Osteocyte (in vitro differentiated cells): ENCODE measurements at regions not wholly inside any gene's neighbourhood (a gene's known extent, or its start where the extent isn't known, plus 50 kb on each side); places are given as distances from the start of the nearest gene placed in this dataset.

Source experiments
- DNase-seq: peaks from one replicate; pipeline ENCODE4 v3.0.0; 2021; ENCODE audit warnings: mixed read lengths; ENCODE audit not compliant: unreplicated experiment; ENCODE audit errors: extremely low spot score
- H3K27ac Mint-ChIP-seq: one replicate; pipeline ENCODE4 v1.8.0; 2021; ENCODE audit warnings: mild to moderate bottlenecking, mixed read lengths; ENCODE audit not compliant: unreplicated experiment
- H3K27me3 Mint-ChIP-seq: one replicate; pipeline ENCODE4 v1.8.0; 2021; ENCODE audit warnings: mixed read lengths; ENCODE audit not compliant: unreplicated experiment
- H3K36me3 Mint-ChIP-seq: one replicate; pipeline ENCODE4 v1.8.0; 2021; ENCODE audit warnings: mixed read lengths; ENCODE audit not compliant: unreplicated experiment
- H3K4me1 Mint-ChIP-seq: one replicate; pipeline ENCODE4 v1.8.0; 2021; ENCODE audit warnings: mixed read lengths; ENCODE audit not compliant: unreplicated experiment
- H3K4me3 Mint-ChIP-seq: one replicate; pipeline ENCODE4 v1.8.0; 2021; ENCODE audit warnings: mild to moderate bottlenecking, moderate library complexity, mixed read lengths; ENCODE audit not compliant: unreplicated experiment
- H3K9me3 Mint-ChIP-seq: one replicate; pipeline ENCODE4 v1.8.0; 2021; ENCODE audit warnings: mixed read lengths; ENCODE audit not compliant: unreplicated experiment
- TF ChIP-seq, protein P1 (sequence below): fragments of 200-600 bp; sonication (generic); IDR thresholded peaks from 2 replicates; pipeline ENCODE4 v1.5.0; 2021; ENCODE audit warnings: antibody characterized with exemption, mild to moderate bottlenecking, moderate library complexity

DNA sequence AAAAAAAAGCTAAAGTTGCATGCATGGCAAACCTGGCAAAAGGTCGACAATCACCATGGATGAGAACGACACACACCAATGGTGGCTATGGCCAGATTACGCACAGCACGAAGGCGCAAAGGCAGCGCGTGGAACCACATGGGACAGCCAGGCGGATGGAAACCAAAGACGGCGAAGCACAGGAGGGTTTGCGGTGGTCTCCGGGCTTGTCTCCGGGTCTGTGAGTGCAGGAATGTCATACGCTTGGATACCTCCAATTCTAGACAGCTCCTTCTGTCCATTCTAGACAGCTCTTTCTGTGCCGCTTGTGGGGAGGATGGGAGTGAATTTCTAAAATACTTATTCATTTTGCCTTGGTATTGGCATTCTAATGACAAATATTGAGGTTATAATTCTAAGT lies 685.4 kb downstream of the BRD1 start:
- Mint-ChIP-seq H3K27ac (no peak overlapping the region), H3K27me3 (peaks cover 9% of the 10 kb centered on the region), H3K4me3 (no peak overlapping the region), H3K36me3 (no peaks in the 10 kb centered on the region), H3K9me3 (no peaks in the 10 kb centered on the region), H3K4me1 (no peaks in the 10 kb centered on the region)
- TF ChIP-seq, protein P1, sequence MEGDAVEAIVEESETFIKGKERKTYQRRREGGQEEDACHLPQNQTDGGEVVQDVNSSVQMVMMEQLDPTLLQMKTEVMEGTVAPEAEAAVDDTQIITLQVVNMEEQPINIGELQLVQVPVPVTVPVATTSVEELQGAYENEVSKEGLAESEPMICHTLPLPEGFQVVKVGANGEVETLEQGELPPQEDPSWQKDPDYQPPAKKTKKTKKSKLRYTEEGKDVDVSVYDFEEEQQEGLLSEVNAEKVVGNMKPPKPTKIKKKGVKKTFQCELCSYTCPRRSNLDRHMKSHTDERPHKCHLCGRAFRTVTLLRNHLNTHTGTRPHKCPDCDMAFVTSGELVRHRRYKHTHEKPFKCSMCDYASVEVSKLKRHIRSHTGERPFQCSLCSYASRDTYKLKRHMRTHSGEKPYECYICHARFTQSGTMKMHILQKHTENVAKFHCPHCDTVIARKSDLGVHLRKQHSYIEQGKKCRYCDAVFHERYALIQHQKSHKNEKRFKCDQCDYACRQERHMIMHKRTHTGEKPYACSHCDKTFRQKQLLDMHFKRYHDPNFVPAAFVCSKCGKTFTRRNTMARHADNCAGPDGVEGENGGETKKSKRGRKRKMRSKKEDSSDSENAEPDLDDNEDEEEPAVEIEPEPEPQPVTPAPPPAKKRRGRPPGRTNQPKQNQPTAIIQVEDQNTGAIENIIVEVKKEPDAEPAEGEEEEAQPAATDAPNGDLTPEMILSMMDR: no peak
- DNase-seq: no peak

DNA sequence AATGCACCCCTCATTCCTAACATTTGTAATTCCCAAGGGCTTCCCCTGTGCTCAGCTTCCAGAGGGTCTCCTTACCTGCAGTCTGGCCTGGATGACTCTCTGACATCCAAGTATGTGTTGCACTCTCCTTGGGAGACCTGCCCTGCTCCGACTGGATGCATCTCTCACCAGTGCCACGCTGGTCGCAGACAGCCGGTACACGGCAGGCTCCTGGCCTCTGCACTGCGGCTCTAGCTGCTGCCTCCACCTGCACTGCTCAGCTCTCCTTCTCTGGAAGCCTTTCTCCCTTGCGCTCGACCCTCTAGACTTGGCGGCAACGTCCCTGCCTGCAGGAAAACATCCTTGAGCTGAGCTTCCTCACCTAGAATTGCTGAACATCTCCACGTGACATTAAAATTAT lies 685.9 kb downstream of the BRD1 start:
- Mint-ChIP-seq H3K36me3 (no peaks in the 10 kb centered on the region), H3K4me3 (no peak overlapping the region), H3K27me3 (peaks cover 9% of the 10 kb centered on the region)

DNA sequence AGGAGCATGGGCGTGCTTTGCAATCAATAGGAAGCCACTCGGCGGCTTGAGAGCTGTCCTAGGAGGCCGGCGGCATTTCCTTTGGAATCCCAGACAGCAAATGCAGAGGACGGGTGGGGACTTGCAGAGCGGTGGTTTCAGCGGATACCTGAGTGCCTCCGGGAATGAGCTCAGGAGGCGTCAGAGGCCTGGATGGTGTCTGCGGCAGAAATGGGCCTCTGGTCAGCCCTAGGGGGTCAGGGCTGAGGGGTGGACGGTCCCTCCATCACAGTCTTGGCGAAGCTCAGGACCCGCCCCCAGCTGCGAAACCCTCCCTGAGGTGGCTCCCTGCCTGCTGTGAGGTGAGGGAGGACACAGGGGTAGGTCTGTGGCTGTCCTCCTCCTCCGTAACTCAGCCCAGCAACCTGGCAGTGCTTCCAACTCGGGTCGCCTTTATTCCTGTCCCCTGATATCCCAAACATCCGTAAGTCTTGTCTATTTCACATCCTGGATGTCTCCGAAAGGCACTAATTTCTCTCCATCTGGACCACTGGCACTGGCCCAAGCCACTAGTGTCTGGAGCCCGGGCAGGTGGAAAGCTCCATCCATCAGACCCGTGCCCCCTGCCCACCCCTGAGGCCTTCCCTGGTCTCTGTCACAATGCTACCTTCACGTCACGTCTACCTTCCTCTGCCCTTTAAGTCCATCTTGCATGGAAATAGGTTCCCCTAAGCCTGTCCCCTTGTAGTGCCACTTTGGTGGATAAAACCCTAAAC lies 686.6 kb downstream of the BRD1 start:
- no peak for DNase-seq
- no peaks in the 10 kb centered on the region for H3K4me1 Mint-ChIP-seq
- no peaks in the 10 kb centered on the region for H3K9me3 Mint-ChIP-seq
- H3K4me3 Mint-ChIP-seq: no peak overlapping the region
- no peak overlapping the region for H3K27ac Mint-ChIP-seq
- H3K27me3 Mint-ChIP-seq: peaks cover 9% of the 10 kb centered on the region
- H3K36me3 Mint-ChIP-seq: no peaks in the 10 kb centered on the region
- TF ChIP-seq, protein P1: no peak

More for the DNA sequence above, 685.9 kb downstream of the BRD1 start:
- Mint-ChIP-seq H3K9me3 (no peaks in the 10 kb centered on the region), H3K4me1 (no peaks in the 10 kb centered on the region), H3K27ac (no peak overlapping the region)
- no peak for DNase-seq
- TF ChIP-seq, protein P1: no peak

DNA sequence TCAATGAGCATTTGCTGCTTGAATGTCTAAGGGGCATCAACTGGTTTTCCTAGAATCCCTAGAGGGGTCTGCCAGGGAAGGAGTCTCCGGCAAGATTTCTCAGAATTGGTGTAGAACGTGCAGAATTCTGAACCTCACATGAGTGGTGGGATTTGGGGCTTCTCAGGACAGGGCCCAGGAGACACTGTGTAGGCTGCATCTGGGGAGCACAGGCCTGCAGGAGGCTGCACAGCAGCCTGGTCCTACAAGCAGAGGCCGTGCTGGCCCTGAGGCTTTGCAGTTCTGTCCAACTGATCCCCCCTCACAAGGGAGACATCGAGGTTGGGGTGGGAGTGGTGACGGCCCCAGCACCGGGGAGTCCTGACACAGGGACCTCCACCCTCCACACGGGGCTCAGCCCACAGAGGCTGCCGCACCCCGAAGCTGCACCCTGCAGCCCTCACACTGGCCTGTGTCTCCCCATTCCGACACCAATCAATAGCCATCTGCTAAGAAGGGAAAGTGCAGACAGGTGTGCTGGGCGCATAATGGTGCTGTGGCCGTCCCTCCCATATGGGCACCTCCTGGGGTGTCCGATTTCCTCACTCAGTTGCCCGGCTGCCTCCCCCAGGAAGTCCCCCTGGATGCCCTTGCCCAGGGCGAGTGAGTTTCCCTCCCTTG lies 688.1 kb downstream of the BRD1 start:
- H3K9me3 Mint-ChIP-seq: no peaks in the 10 kb centered on the region
- H3K27me3 Mint-ChIP-seq: peaks cover 3% of the 10 kb centered on the region
- TF ChIP-seq, protein P1: no peak
- no peak overlapping the region for H3K27ac Mint-ChIP-seq
- no peak for DNase-seq
- no peak overlapping the region for H3K4me3 Mint-ChIP-seq
- no peaks in the 10 kb centered on the region for H3K4me1 Mint-ChIP-seq
- H3K36me3 Mint-ChIP-seq: no peaks in the 10 kb centered on the region

DNA sequence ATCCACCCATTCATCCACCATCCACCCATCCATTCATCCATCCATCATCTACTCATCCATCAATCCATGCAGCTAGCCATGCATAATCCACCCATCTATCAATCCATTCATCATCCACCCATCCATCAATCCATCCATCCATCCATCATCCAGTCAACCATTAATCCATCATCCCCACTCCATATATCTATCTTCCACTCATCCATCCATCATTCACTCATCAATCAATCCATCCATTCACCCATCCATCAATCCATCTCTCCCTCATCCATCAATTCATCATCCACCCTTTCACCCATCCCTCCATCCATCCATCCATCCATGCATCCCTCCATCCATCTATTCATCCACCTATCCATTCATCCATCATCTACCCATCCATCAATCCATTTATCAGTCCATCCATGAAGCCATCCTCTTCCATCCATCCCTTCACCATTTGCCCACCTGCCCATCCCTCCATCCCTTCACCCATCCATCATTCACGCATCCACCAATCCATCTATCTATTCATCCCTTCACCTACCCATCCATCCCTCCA lies 689.4 kb downstream of the BRD1 start:
- H3K9me3 Mint-ChIP-seq: no peaks in the 10 kb centered on the region
- DNase-seq: no peak
- H3K27me3 Mint-ChIP-seq: no peaks in the 10 kb centered on the region
- H3K27ac Mint-ChIP-seq: no peak overlapping the region
- H3K4me1 Mint-ChIP-seq: no peaks in the 10 kb centered on the region
- TF ChIP-seq, protein P1: no peak
- no peak overlapping the region for H3K4me3 Mint-ChIP-seq
- H3K36me3 Mint-ChIP-seq: no peaks in the 10 kb centered on the region
